NCI-H460 (cell line): ENCODE measurements at regions not wholly inside any gene's neighbourhood (a gene's known extent, or its start where the extent isn't known, plus 50 kb on each side); places are given as distances from the start of the nearest gene placed in this dataset.
"Not testable (repeated sequence)": the region's sequence is repeated elsewhere in the genome, so short reads cannot be mapped to it uniquely, and the experiment has no call there.

Source experiments
- DNase-seq: peaks from one replicate; pipeline ENCODE4 v3.0.0-alpha.2; 2016; ENCODE audit warnings: low read depth; ENCODE audit errors: extremely low read depth

- DNase-seq = peak; percentile 36
These were observed 56.5 kb upstream of the PAPSS2 start for GRCh38 chr10:87603196-87603595.

- no peak for DNase-seq
These were observed 55.9 kb upstream of the PAPSS2 start for GRCh38 chr10:87603769-87604168.

GRCh38 chr10:87605628-87606251, 53.9 kb upstream of the PAPSS2 start:
- DNase-seq = peak; percentile 6

GRCh38 chr10:87608756-87609155, 50.9 kb upstream of the PAPSS2 start:
- DNase-seq = no peak

GRCh38 chr10:87609563-87609962, 50.1 kb upstream of the PAPSS2 start:
- DNase-seq = not testable (repeated sequence)
